WTC11 (cell line): ENCODE measurements at regions not wholly inside any gene's neighbourhood (a gene's known extent, or its start where the extent isn't known, plus 50 kb on each side); places are given as distances from the start of the nearest gene placed in this dataset.

Source experiments
- ATAC-seq: fragments of 200-7000 bp; cut with Tn5 transposase; 2 replicates; pipeline ENCODE4 v1.10.0; 2021; ENCODE audit warnings: mild to moderate bottlenecking, moderate library complexity
- CTCF ChIA-PET: fragments of 300-600 bp; sonication (Branson Sonifier 250); formaldehyde crosslinking; loops from one replicate; lab custom pipeline; 2021; ENCODE audit warnings: antibody characterized with exemption; lab: Charles Lee
- POLR2A ChIA-PET: fragments of 350-600 bp; sonication (Branson Sonifier 250); formaldehyde crosslinking; loops from one replicate; lab custom pipeline; 2021; ENCODE audit warnings: antibody characterized with exemption; lab: Charles Lee
- DNase-seq: peaks from one replicate; pipeline ENCODE4 v3.0.0; 2021; ENCODE audit warnings: low spot score
- H3K27ac Mint-ChIP-seq: 2 replicates; pipeline ENCODE4 v1.8.0; 2021; ENCODE audit warnings: mixed read lengths
- H3K27me3 Mint-ChIP-seq: 2 replicates; pipeline ENCODE4 v1.8.0; 2021; ENCODE audit warnings: low read depth, mild to moderate bottlenecking, moderate library complexity, mixed read lengths
- H3K36me3 Mint-ChIP-seq: 2 replicates; pipeline ENCODE4 v1.8.0; 2021; ENCODE audit warnings: mixed read lengths
- H3K4me1 Mint-ChIP-seq: 2 replicates; pipeline ENCODE4 v1.8.0; 2022; ENCODE audit warnings: mixed read lengths
- H3K4me3 Mint-ChIP-seq: 2 replicates; pipeline ENCODE4 v1.8.0; 2021; ENCODE audit warnings: mild to moderate bottlenecking, moderate library complexity, mixed read lengths
- H3K9me3 Mint-ChIP-seq: 2 replicates; pipeline ENCODE4 v1.8.0; 2021; ENCODE audit warnings: mixed read lengths
- AR ChIP-seq: fragments of 250-450 bp; sonication (Bioruptor Pico); IDR thresholded peaks from 2 replicates; pipeline ENCODE4 v1.9.0; 2021; ENCODE audit warnings: mild to moderate bottlenecking
- CTCF ChIP-seq: fragments of 200-600 bp; IDR thresholded peaks from 2 replicates; pipeline ENCODE4 v1.8.0; 2022; ENCODE audit warnings: antibody characterized with exemption
- E2F1 ChIP-seq: sonication (generic); formaldehyde crosslinking; IDR thresholded peaks from 2 replicates; pipeline ENCODE4 v1.8.0; 2022; ENCODE audit warnings: mild to moderate bottlenecking, missing genetic modification reagents
- E2F4 ChIP-seq: sonication (generic); formaldehyde crosslinking; IDR thresholded peaks from 2 replicates; pipeline ENCODE4 v1.8.1; 2022; ENCODE audit warnings: low read depth, mild to moderate bottlenecking, moderate library complexity, missing genetic modification reagents, borderline replicate concordance
- FOXP4 ChIP-seq: sonication (generic); formaldehyde crosslinking; IDR thresholded peaks from 2 replicates; pipeline ENCODE4 v1.8.0; 2022; ENCODE audit warnings: mild to moderate bottlenecking, missing genetic modification reagents
- GABPB1 ChIP-seq: sonication (generic); formaldehyde crosslinking; IDR thresholded peaks from 2 replicates; pipeline ENCODE4 v1.8.1; 2023; ENCODE audit warnings: mild to moderate bottlenecking, missing genetic modification reagents
- IRF2 ChIP-seq: sonication (generic); formaldehyde crosslinking; IDR thresholded peaks from 2 replicates; pipeline ENCODE4 v1.8.0; 2022; ENCODE audit warnings: low read depth, missing genetic modification reagents, borderline replicate concordance
- JUN ChIP-seq: sonication (generic); formaldehyde crosslinking; IDR thresholded peaks from 2 replicates; pipeline ENCODE4 v1.8.0; 2023; ENCODE audit warnings: mild to moderate bottlenecking, missing genetic modification reagents
- KAT7 ChIP-seq: sonication (generic); formaldehyde crosslinking; IDR thresholded peaks from 2 replicates; pipeline ENCODE4 v1.8.1; 2023; ENCODE audit warnings: missing genetic modification reagents, mild to moderate bottlenecking, borderline replicate concordance
- NFE2L1 ChIP-seq: sonication (generic); formaldehyde crosslinking; IDR thresholded peaks from 2 replicates; pipeline ENCODE4 v1.8.1; 2023; ENCODE audit warnings: missing genetic modification reagents
- PREB ChIP-seq: sonication (generic); formaldehyde crosslinking; IDR thresholded peaks from 2 replicates; pipeline ENCODE4 v1.8.1; 2022; ENCODE audit warnings: mild to moderate bottlenecking, missing genetic modification reagents, moderate library complexity, borderline replicate concordance
- SP1 ChIP-seq: sonication (generic); formaldehyde crosslinking; conservative IDR thresholded peaks from 2 replicates; pipeline ENCODE4 v1.8.1; 2022; ENCODE audit warnings: missing genetic modification reagents
- TEAD1 ChIP-seq: sonication (generic); formaldehyde crosslinking; IDR thresholded peaks from 2 replicates; pipeline ENCODE4 v1.8.0; 2022; ENCODE audit warnings: mild to moderate bottlenecking, missing genetic modification reagents
- ZNF121 ChIP-seq: sonication (generic); formaldehyde crosslinking; IDR thresholded peaks from 2 replicates; pipeline ENCODE4 v1.8.0; 2023; ENCODE audit warnings: missing genetic modification reagents
- ZNF138 ChIP-seq: sonication (generic); formaldehyde crosslinking; conservative IDR thresholded peaks from 2 replicates; pipeline ENCODE4 v1.8.1; 2022; ENCODE audit warnings: mild to moderate bottlenecking, moderate library complexity, missing genetic modification reagents
- ZNF232 ChIP-seq: sonication (generic); formaldehyde crosslinking; IDR thresholded peaks from 2 replicates; pipeline ENCODE4 v1.8.0; 2022; ENCODE audit warnings: mild to moderate bottlenecking, missing genetic modification reagents
- ZNF263 ChIP-seq: sonication (generic); formaldehyde crosslinking; IDR thresholded peaks from 2 replicates; pipeline ENCODE4 v1.8.1; 2022; ENCODE audit warnings: low read depth, mild to moderate bottlenecking, moderate library complexity, missing genetic modification reagents
- ZNF423 ChIP-seq: fragments of 250-450 bp; sonication (Bioruptor Pico); IDR thresholded peaks from 2 replicates; pipeline ENCODE4 v2.1.2; 2022; ENCODE audit warnings: mild to moderate bottlenecking, moderate library complexity
- ZNF532 ChIP-seq: fragments of 250-450 bp; sonication (Bioruptor Pico); IDR thresholded peaks from 2 replicates; pipeline ENCODE4 v1.9.0; 2021; ENCODE audit warnings: mild to moderate bottlenecking, borderline replicate concordance

- CTCF ChIA-PET, result no interaction called here
- TF ChIP-seq ZNF423 (CRISPR knock-in tag) (no peak), CTCF (no peak), SP1 (no peak), GABPB1 (CRISPR knock-in tag) (no peak), E2F1 (CRISPR knock-in tag) (no peak), PREB (no peak), ZNF532 (CRISPR knock-in tag) (no peak), FOXP4 (CRISPR knock-in tag) (no peak), NFE2L1 (CRISPR knock-in tag) (no peak), AR (CRISPR knock-in tag) (no peak)
- TF ChIP-seq, all 79 proteins: peak for 0
- Mint-ChIP-seq H3K27ac (no peak overlapping the region), H3K4me3 (no peak overlapping the region), H3K27me3 (peaks cover 13% of the 10 kb centered on the region), H3K36me3 (peaks cover 40% of the 10 kb centered on the region), H3K9me3 (peaks cover 42% of the 10 kb centered on the region), H3K4me1 (no peaks in the 10 kb centered on the region)
- DNase-seq (no peak), ATAC-seq (no peak)
- POLR2A ChIA-PET, result no interaction called here
Observed at GRCh38 chr16:5605404-5605803, 507.8 kb upstream of the EEF2KMT start.

GRCh38 chr16:5604770-5605169, 507.2 kb upstream of the EEF2KMT start:
- ChIA-PET POLR2A (no interaction called here), CTCF (no interaction called here)
- Mint-ChIP-seq H3K36me3 (peaks cover 34% of the 10 kb centered on the region), H3K27me3 (peaks cover 11% of the 10 kb centered on the region), H3K4me3 (no peak overlapping the region), H3K9me3 (peaks cover 36% of the 10 kb centered on the region), H3K27ac (no peak overlapping the region), H3K4me1 (no peaks in the 10 kb centered on the region)
- no peak for ATAC-seq
- no peak for DNase-seq
- TF ChIP-seq ZNF263 (no peak), ZNF121 (no peak), PREB (no peak), NFE2L1 (CRISPR knock-in tag) (no peak), KAT7 (CRISPR knock-in tag) (no peak), IRF2 (CRISPR knock-in tag) (no peak), TEAD1 (CRISPR knock-in tag) (no peak), ZNF138 (CRISPR knock-in tag) (no peak), ZNF232 (no peak), E2F4 (CRISPR knock-in tag) (no peak), JUN (CRISPR knock-in tag) (no peak)
